Chondrocyte (in vitro differentiated cells): ENCODE measurements at regions not wholly inside any gene's neighbourhood (a gene's known extent, or its start where the extent isn't known, plus 50 kb on each side); places are given as distances from the start of the nearest gene placed in this dataset.
"Not testable (repeated sequence)": the region's sequence is repeated elsewhere in the genome, so short reads cannot be mapped to it uniquely, and the experiment has no call there.

ENCODE experiments used
- DNase-seq: peaks from one replicate; pipeline ENCODE4 v3.0.0; 2021; ENCODE audit warnings: mixed read lengths, low spot score
- H3K27ac Mint-ChIP-seq: one replicate; pipeline ENCODE4 v1.8.0; 2021; ENCODE audit warnings: mild to moderate bottlenecking, moderate library complexity, mixed read lengths; ENCODE audit not compliant: unreplicated experiment
- H3K27me3 Mint-ChIP-seq: 2 replicates; pipeline ENCODE4 v1.8.0; 2021; ENCODE audit warnings: low read depth, mixed read lengths
- H3K36me3 Mint-ChIP-seq: 2 replicates; pipeline ENCODE4 v1.8.0; 2021; ENCODE audit warnings: low read depth, mixed read lengths
- H3K4me1 Mint-ChIP-seq: 2 replicates; pipeline ENCODE4 v1.8.0; 2021; ENCODE audit warnings: low read depth, mild to moderate bottlenecking, mixed read lengths
- H3K4me3 Mint-ChIP-seq: one replicate; pipeline ENCODE4 v1.8.0; 2021; ENCODE audit warnings: mild to moderate bottlenecking, moderate library complexity, mixed read lengths; ENCODE audit not compliant: unreplicated experiment
- H3K9me3 Mint-ChIP-seq: 2 replicates; pipeline ENCODE4 v1.8.0; 2021; ENCODE audit warnings: low read depth, mixed read lengths
- CTCF ChIP-seq: fragments of 200-600 bp; sonication (generic); IDR thresholded peaks from 2 replicates; pipeline ENCODE4 v1.5.0; 2021; ENCODE audit warnings: antibody characterized with exemption, mild to moderate bottlenecking, moderate library complexity

GRCh38 chr11:71316701-71317100, 64.3 kb upstream of the SHANK2 start:
- H3K27me3 Mint-ChIP-seq: peaks cover 45% of the 10 kb centered on the region
- TF ChIP-seq CTCF: no peak
- no peak for DNase-seq
- no peak overlapping the region for H3K27ac Mint-ChIP-seq
- peaks cover 23% of the 10 kb centered on the region for H3K9me3 Mint-ChIP-seq
- H3K36me3 Mint-ChIP-seq: peaks cover 9% of the 10 kb centered on the region
- H3K4me1 Mint-ChIP-seq: no peaks in the 10 kb centered on the region
- no peak overlapping the region for H3K4me3 Mint-ChIP-seq

GRCh38 chr11:71312616-71313015, 60.2 kb upstream of the SHANK2 start:
- peaks cover 10% of the 10 kb centered on the region for H3K9me3 Mint-ChIP-seq
- DNase-seq, H3K27ac Mint-ChIP-seq, H3K4me3 Mint-ChIP-seq, H3K4me1 Mint-ChIP-seq, H3K36me3 Mint-ChIP-seq: not testable (repeated sequence)
- peaks cover 45% of the 10 kb centered on the region for H3K27me3 Mint-ChIP-seq

GRCh38 chr11:71311928-71312510, 59.6 kb upstream of the SHANK2 start:
- no peaks in the 10 kb centered on the region for H3K4me1 Mint-ChIP-seq
- H3K27me3 Mint-ChIP-seq: peaks cover 51% of the 10 kb centered on the region
- DNase-seq: no peak
- no peak overlapping the region for H3K4me3 Mint-ChIP-seq
- H3K36me3 Mint-ChIP-seq: peaks cover 3% of the 10 kb centered on the region
- H3K9me3 Mint-ChIP-seq: peaks cover 6% of the 10 kb centered on the region
- TF ChIP-seq CTCF: no peak
- no peak overlapping the region for H3K27ac Mint-ChIP-seq

GRCh38 chr11:71311176-71311925, 59.0 kb upstream of the SHANK2 start:
- no peak for DNase-seq
- Mint-ChIP-seq H3K27ac (no peak overlapping the region), H3K4me3 (no peak overlapping the region), H3K4me1 (no peaks in the 10 kb centered on the region), H3K36me3 (peaks cover 1% of the 10 kb centered on the region), H3K27me3 (peaks cover 54% of the 10 kb centered on the region), H3K9me3 (peaks cover 4% of the 10 kb centered on the region)
- no peak for TF ChIP-seq CTCF

GRCh38 chr11:71310184-71310583, 57.8 kb upstream of the SHANK2 start:
- Mint-ChIP-seq H3K4me1 (no peaks in the 10 kb centered on the region), H3K9me3 (peaks cover 4% of the 10 kb centered on the region), H3K27ac (no peak overlapping the region), H3K4me3 (no peak overlapping the region), H3K27me3 (peaks cover 55% of the 10 kb centered on the region), H3K36me3 (peaks cover 1% of the 10 kb centered on the region)
- no peak for TF ChIP-seq CTCF
- no peak for DNase-seq

GRCh38 chr11:71309611-71310010, 57.2 kb upstream of the SHANK2 start:
- H3K4me3 Mint-ChIP-seq: no peak overlapping the region
- no peak overlapping the region for H3K27ac Mint-ChIP-seq
- peaks cover under 1% of the 10 kb centered on the region for H3K9me3 Mint-ChIP-seq
- H3K27me3 Mint-ChIP-seq: peaks cover 57% of the 10 kb centered on the region
- peaks cover 1% of the 10 kb centered on the region for H3K36me3 Mint-ChIP-seq
- DNase-seq: no peak
- no peaks in the 10 kb centered on the region for H3K4me1 Mint-ChIP-seq
- TF ChIP-seq CTCF: no peak
